Natural killer cell (primary cell): ENCODE measurements at regions not wholly inside any gene's neighbourhood (a gene's known extent, or its start where the extent isn't known, plus 50 kb on each side); places are given as distances from the start of the nearest gene placed in this dataset.

ENCODE experiments used
- ATAC-seq, 3 donors: fragments of 150-1000 bp in 2 of 3; fragments of 200-7000 bp in 1 of 3; cut with Tn5 transposase; 1 replicate in 1 of 3; 2 replicates in 2 of 3; pipeline ENCODE4 v1.10.0; 2021; ENCODE audit warnings: mild to moderate bottlenecking in 2 of 3, moderate library complexity in 2 of 3
- DNase-seq, 2 donors: peaks; one replicate each; pipeline versions ENCODE4 v3.0.0 to v3.0.0-alpha.2; 2013 to 2021; ENCODE audit warnings: mixed read lengths in 1 of 2
- H3K27ac ChIP-seq: one replicate; pipeline ENCODE4 v1.5.1; 2013; ENCODE audit warnings: mild to moderate bottlenecking, low read length
- H3K27me3 ChIP-seq: one replicate; pipeline ENCODE4 v1.6.1; 2013; ENCODE audit warnings: low read length; ENCODE audit not compliant: control insufficient read depth, insufficient read depth
- H3K36me3 ChIP-seq: one replicate; pipeline ENCODE4 v1.6.1; 2013; ENCODE audit warnings: low read length; ENCODE audit not compliant: control insufficient read depth, insufficient read depth
- H3K4me1 ChIP-seq: one replicate; pipeline ENCODE4 v1.6.1; 2013; ENCODE audit warnings: low read length; ENCODE audit not compliant: control insufficient read depth, insufficient read depth
- H3K4me3 ChIP-seq: one replicate; pipeline ENCODE4 v1.5.1; 2013; ENCODE audit warnings: low read length
- H3K9me3 ChIP-seq: one replicate; pipeline ENCODE4 v1.6.1; 2013; ENCODE audit warnings: low read length; ENCODE audit not compliant: control insufficient read depth, insufficient read depth
- H3K27ac Mint-ChIP-seq, 2 donors: one replicate each; pipeline ENCODE4 v1.8.0; 2022; ENCODE audit warnings: mild to moderate bottlenecking in 2 of 2, mixed read lengths in 2 of 2, moderate library complexity in 1 of 2
- H3K27me3 Mint-ChIP-seq, 2 donors: one replicate each; pipeline ENCODE4 v1.8.0; 2022; ENCODE audit warnings: low read depth in 2 of 2, mixed read lengths in 2 of 2
- H3K36me3 Mint-ChIP-seq: one replicate; pipeline ENCODE4 v1.8.0; 2022; ENCODE audit warnings: mixed read lengths
- H3K4me1 Mint-ChIP-seq, 2 donors: one replicate each; pipeline ENCODE4 v1.8.0; 2022; ENCODE audit warnings: mixed read lengths in 2 of 2
- H3K4me3 Mint-ChIP-seq: one replicate; pipeline ENCODE4 v1.8.0; 2022; ENCODE audit warnings: mild to moderate bottlenecking, moderate library complexity, mixed read lengths
- H3K9me3 Mint-ChIP-seq, 2 donors: one replicate each; pipeline ENCODE4 v1.8.0; 2022; ENCODE audit warnings: mixed read lengths in 2 of 2
- CTCF ChIP-seq: fragments of 200-600 bp; IDR thresholded peaks from one replicate; pipeline ENCODE4 v1.8.0; 2022; ENCODE audit warnings: antibody characterized with exemption
- WGBS: methylation state at CpG from one replicate; pipeline ENCODE4 v1.1.7; 2013; ENCODE audit warnings: missing lambda C conversion rate; ENCODE audit not compliant: insufficient coverage; 5-methylcytosine and 5-hydroxymethylcytosine counted together
- intact Hi-C: fragments of 100-400 bp; cut with micrococcal nuclease; formaldehyde crosslinking; loops from one replicate; pipeline ENCODE4 v1.14.2; 2022

DNA sequence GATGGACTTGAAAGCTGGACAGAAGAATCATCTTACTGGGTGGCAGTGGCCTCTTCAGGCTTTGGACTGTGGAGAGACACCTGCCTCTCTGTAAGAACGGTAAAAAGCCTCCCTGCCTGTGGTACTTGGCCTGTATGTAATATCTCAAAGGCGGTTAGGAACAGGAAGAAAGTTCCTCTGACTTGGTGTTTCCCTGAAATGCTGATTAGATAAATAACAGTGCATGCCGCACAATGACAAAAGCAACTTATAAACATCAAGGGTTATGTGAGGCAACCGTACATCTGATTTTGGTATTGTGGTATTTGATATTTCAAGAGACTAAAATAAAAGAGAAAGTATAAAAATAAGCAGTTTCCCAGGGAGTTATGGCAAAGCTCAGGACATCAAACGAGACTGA is 92.4 kb upstream of the SORBS2 start:
- ATAC-seq (peak in 1 of 3 donors; percentile 39), DNase-seq (no peak)
- Mint-ChIP-seq H3K36me3 (no peaks in the 10 kb centered on the region), H3K4me3 (no peak overlapping the region), H3K9me3 (no peaks in the 10 kb centered on the region), H3K27ac (no peak overlapping the region), H3K4me1 (no peaks in the 10 kb centered on the region), H3K27me3 (no peaks in the 10 kb centered on the region)
- intact Hi-C loops = no loop called here
- WGBS = 40% methylated on average over 5 of the region's 5 CpGs
- H3K27ac ChIP-seq = no peak overlapping the region
- no peaks in the 10 kb centered on the region for H3K4me1 ChIP-seq
- H3K4me3 ChIP-seq = no peak overlapping the region
- H3K36me3 ChIP-seq = no peaks in the 10 kb centered on the region
- no peaks in the 10 kb centered on the region for H3K27me3 ChIP-seq
- no peaks in the 10 kb centered on the region for H3K9me3 ChIP-seq
- TF ChIP-seq CTCF = no peak

DNA sequence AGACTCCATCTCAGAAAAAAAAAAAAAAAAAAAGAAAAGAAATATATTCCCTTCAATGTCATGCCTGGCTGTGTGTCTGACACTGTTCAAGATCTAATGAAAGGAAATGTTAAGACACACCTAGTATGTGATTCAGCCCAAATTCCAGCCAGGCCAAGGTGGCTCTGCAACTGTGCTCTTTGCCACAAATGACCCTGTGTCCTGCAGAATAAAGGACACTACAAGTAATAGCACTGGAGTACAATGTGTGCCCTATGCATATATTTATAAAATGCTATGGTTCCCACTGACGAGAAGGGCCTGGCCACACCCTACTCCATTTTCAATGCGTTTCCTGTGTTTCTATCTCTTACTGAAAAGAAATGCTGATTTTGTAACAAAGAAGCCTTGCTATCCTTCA is 98.0 kb upstream of the SORBS2 start:
- H3K9me3 Mint-ChIP-seq = no peaks in the 10 kb centered on the region
- DNase-seq (no peak), ATAC-seq (no peak)
- H3K27me3 ChIP-seq = no peaks in the 10 kb centered on the region
- WGBS = 84% methylated on average over 2 of the region's 2 CpGs
- no peaks in the 10 kb centered on the region for H3K36me3 ChIP-seq
- H3K27me3 Mint-ChIP-seq = no peaks in the 10 kb centered on the region
- H3K9me3 ChIP-seq = no peaks in the 10 kb centered on the region
- H3K27ac Mint-ChIP-seq = no peak overlapping the region
- no peak overlapping the region for H3K4me3 Mint-ChIP-seq
- no peaks in the 10 kb centered on the region for H3K36me3 Mint-ChIP-seq
- intact Hi-C loops = no loop called here
- no peaks in the 10 kb centered on the region for H3K4me1 ChIP-seq
- TF ChIP-seq CTCF = no peak
- H3K27ac ChIP-seq = no peak overlapping the region
- no peaks in the 10 kb centered on the region for H3K4me1 Mint-ChIP-seq
- no peak overlapping the region for H3K4me3 ChIP-seq

- Mint-ChIP-seq H3K27me3 (peaks cover 0 to 4% of the 10 kb centered on the region in 2 donors), H3K4me3 (no peak overlapping the region), H3K27ac (no peak overlapping the region), H3K36me3 (no peaks in the 10 kb centered on the region), H3K4me1 (no peaks in the 10 kb centered on the region), H3K9me3 (no peaks in the 10 kb centered on the region)
- no peaks in the 10 kb centered on the region for H3K4me1 ChIP-seq
- H3K4me3 ChIP-seq = no peak overlapping the region
- no peak overlapping the region for H3K27ac ChIP-seq
- no peak for TF ChIP-seq CTCF
- WGBS = 94% methylated on average over 4 of the region's 4 CpGs
- no peaks in the 10 kb centered on the region for H3K27me3 ChIP-seq
- ATAC-seq = no peak
- no peaks in the 10 kb centered on the region for H3K9me3 ChIP-seq
- no peak for DNase-seq
- intact Hi-C loops = no loop called here
- no peaks in the 10 kb centered on the region for H3K36me3 ChIP-seq
Observed at GRCh38 chr4:185911556-185912064, 99.6 kb upstream of the SORBS2 start.

DNA sequence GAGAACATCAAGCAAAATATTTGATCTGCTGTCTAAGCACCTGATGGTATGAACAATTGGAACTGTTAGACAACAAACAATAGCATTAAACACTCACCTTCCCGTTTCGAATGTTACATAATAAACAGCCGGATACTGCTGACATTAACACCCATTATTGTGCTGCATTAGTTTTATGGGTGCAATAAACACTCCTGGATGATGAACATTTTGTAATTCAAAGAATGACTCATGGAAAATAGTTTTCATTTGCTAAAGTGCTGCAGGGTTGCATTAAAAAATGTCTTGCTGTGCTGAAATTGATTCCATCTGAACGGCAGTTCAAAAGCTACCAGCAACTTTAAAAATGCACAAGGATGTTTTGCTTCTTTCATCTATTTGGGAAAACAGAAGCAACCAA is 100.8 kb upstream of the SORBS2 start:
- H3K27me3 ChIP-seq = no peaks in the 10 kb centered on the region
- DNase-seq (no peak), ATAC-seq (no peak)
- peaks cover 0 to 4% of the 10 kb centered on the region in 2 donors for H3K27me3 Mint-ChIP-seq
- H3K36me3 ChIP-seq = no peaks in the 10 kb centered on the region
- 93% methylated on average over 4 of the region's 4 CpGs for WGBS
- H3K36me3 Mint-ChIP-seq = no peaks in the 10 kb centered on the region
- no peaks in the 10 kb centered on the region for H3K4me1 ChIP-seq
- H3K9me3 ChIP-seq = no peaks in the 10 kb centered on the region
- no peaks in the 10 kb centered on the region for H3K4me1 Mint-ChIP-seq
- no peak overlapping the region for H3K27ac Mint-ChIP-seq
- H3K4me3 Mint-ChIP-seq = no peak overlapping the region
- H3K27ac ChIP-seq = no peak overlapping the region
- no peaks in the 10 kb centered on the region for H3K9me3 Mint-ChIP-seq
- no peak overlapping the region for H3K4me3 ChIP-seq
- TF ChIP-seq CTCF = no peak
- intact Hi-C loops = no loop called here
